Erythroblast (primary cell): ENCODE measurements at regions not wholly inside any gene's neighbourhood (a gene's known extent, or its start where the extent isn't known, plus 50 kb on each side); places are given as distances from the start of the nearest gene placed in this dataset.

Source experiments
- GATA1 ChIP-seq: IDR thresholded peaks from 2 replicates; pipeline ENCODE4 v1.6.1; 2011; ENCODE audit warnings: low read depth, mild to moderate bottlenecking, control low read depth, low read length, moderate library complexity
- POLR2A ChIP-seq: IDR thresholded peaks from 2 replicates; pipeline ENCODE4 v1.6.1; 2011; ENCODE audit warnings: mild to moderate bottlenecking, low read length

DNA sequence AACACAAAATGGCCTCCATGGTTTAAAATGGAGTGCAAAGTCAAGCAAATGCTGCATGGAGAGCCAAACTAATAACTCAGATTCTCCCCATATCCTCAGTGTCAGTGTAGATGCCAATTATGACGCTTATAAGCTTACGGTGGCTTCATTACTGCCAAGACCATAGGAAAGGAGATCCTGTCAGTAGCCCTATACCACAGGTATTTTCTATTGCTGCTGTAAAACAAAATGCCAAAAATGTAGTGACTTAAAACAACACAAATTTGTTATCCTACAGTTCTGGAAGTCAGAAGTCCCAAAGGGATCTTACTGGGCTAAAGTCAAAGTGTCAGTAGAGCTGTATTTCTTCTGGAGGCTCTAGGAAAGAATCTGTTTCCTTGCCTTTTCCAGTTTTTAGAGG, 149.8 kb upstream of the GBE1 start:
- TF ChIP-seq POLR2A (no peak), GATA1 (no peak)
